GM21423 (cell line): ENCODE measurements at regions not wholly inside any gene's neighbourhood (a gene's known extent, or its start where the extent isn't known, plus 50 kb on each side); places are given as distances from the start of the nearest gene placed in this dataset.
"Not testable (repeated sequence)": the region's sequence is repeated elsewhere in the genome, so short reads cannot be mapped to it uniquely, and the experiment has no call there.

ENCODE experiments used
- ATAC-seq: cut with Tn5 transposase; IDR thresholded peaks from one replicate; pipeline ENCODE4 v1.9.1; 2021; ENCODE audit warnings: mild to moderate bottlenecking, moderate library complexity; ENCODE audit not compliant: unreplicated experiment

DNA sequence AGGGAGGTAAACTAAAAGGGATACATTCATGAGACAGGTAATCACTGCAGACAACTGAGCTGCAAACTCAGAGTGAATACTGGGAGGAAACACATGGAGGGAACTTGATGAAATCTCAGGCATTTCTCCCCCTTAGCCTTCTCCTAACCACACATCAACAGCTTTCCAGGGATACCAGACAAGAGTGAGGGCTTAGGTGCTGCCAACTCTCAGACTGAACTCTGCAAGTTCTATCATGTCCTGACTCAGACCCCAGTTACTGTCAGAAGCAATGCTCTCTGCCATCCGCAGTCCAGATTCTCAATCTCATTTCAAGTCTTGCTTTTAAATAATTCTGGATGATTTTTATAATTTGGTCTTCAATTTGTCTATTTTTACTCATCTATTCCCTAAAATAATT lies 267.3 kb downstream of the LTN1 start:
- ATAC-seq, result no peak

DNA sequence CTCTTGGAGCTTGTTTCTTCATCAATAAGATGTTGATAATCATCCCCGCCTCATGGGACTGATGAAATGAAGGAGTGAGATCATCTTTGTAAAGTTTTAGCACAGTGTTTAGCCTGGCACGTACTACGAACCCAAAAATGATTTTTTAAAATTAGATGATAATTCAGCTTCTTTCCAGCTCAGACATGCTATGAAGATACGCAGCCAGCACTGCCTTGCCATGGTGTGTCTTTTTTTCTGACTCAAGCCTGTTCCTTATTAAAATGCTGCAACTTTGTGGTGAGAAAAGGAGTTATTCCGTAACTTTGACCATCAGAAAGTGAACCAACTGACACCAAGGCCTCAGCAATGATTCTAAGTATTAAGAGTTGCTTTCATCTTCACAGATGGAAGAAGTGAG lies 269.0 kb downstream of the LTN1 start:
- ATAC-seq, result no peak

- no peak for ATAC-seq
These were observed 273.0 kb downstream of the LTN1 start for GRCh38 chr21:28719723-28720122.

GRCh38 chr21:28714777-28715464 lies 277.8 kb downstream of the LTN1 start:
- no peak for ATAC-seq

GRCh38 chr21:28712411-28712810 lies 280.3 kb downstream of the LTN1 start:
- no peak for ATAC-seq

- no peak for ATAC-seq
These were observed 287.1 kb downstream of the LTN1 start for GRCh38 chr21:28705616-28706015.

- ATAC-seq, result no peak
These were observed 287.9 kb downstream of the LTN1 start for GRCh38 chr21:28704746-28705145.

GRCh38 chr21:28703861-28704260 lies 288.8 kb downstream of the LTN1 start:
- no peak for ATAC-seq

DNA sequence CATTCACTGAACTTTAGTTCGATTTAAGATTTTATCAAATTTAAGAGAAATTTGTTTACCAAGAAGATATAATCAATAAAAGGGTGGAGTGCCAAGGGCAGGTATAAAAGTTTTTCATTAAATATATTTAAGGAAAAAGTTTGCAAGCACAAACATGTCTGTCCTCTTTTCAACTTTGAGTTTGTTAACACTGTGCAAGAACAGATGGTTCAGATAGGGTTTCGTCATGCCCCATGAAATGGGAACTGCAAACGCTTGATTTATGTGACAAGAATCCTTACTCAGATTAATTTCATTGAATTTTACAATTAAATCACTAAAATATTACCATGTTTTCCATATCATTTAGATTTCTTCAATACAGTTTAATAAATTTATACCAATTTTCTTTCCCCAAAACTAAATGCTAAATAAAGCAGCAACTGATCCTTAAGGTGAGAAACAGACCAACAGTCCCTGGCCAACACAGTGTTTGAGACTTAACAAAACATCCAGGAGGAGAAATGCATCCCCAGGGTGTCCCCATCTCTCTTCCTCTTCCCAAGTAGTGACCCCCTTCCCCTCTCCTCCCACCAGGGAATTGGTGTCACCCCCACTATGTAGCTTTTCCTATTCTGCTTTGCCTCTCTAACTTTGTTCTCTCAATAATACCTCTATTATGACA lies 292.9 kb downstream of the LTN1 start:
- no peak for ATAC-seq

DNA sequence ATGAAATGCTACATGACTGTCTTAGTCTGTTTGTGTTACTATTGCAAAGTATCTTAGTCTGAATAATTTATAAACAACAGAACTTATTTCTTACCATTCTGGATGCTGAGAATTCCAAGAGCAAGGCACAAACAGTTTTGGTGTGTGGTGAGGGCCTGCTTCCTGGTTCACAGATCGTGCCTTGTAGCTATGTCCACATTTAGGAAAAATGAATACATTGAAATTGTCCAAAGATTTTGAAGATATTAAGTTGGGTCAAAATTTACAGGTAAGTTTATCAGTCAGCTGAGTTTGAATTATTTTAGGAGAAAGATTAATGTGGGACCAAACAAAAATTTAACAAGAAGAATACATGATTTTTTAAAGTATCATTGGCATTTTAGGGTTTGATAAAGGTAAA lies 293.5 kb downstream of the LTN1 start:
- ATAC-seq, result no peak

DNA sequence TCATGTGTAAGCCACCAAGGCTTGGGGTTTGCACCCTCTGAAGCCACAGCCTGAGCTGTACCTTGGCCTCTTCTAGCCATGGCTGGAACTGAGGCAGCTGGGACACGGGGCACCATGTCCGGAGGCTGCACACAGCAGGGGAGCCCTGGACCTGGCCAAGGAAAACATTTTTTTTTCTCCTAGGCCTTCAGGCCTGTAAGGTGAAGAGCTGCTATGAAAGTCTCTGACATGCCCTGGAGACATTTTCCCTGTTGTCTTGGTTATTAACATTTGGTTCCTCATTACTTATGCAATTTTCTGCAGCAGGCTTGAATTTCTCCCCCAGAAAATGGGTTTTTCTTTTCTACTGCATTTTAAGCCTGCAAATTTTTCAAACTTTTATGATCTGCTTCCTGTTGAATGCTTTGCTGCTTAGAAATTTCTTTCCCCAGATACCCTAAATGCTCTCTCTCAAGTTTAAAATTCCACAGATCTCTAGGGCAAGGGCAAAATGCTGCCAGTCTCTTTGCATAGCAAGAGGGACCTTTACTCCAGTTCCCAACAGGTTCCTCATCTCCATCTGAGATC lies 295.8 kb downstream of the LTN1 start:
- no peak for ATAC-seq

- no peak for ATAC-seq
These were observed 299.2 kb downstream of the LTN1 start for GRCh38 chr21:28693476-28693875.

DNA sequence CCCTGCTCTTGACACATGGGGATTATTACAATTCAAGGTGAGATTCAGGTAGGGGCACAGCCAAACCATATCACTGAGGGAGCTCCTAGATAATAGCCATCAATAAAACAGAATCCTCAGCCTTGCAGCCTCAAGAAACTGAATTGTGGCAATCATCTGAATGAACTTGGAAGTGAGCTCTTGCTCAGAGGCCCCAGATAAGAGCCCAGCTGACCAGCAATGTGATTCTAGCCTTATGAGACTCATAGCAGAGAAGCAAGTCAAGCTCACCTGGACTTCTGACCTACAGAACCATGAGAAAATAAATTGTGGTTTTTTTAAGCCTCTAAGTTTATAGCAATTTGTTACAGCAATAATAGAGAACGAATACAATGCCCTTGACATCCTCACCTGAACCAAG lies 302.5 kb downstream of the LTN1 start:
- no peak for ATAC-seq

DNA sequence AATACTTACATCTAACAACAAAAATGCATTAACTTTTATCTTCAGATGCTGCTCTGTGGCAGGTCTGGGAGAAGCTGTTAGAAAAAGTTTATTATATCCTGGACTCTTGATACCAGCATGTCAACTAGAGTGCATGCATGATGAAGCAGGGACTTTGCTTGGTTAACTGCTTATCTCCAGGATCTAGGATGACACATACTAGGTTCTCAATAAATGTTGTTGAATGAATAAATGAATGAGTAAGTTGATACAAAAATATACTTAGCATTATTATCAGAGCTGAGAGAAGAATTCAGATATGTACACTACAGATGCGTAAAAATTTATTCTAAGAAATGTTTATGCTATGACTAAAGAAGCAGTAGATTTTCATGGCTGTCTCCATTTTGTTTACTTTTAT lies 304.3 kb downstream of the LTN1 start:
- ATAC-seq, result no peak

- ATAC-seq, result no peak
These were observed 305.1 kb downstream of the LTN1 start for GRCh38 chr21:28687586-28687985.

- no peak for ATAC-seq
These were observed 308.5 kb downstream of the LTN1 start for GRCh38 chr21:28683982-28684752.

DNA sequence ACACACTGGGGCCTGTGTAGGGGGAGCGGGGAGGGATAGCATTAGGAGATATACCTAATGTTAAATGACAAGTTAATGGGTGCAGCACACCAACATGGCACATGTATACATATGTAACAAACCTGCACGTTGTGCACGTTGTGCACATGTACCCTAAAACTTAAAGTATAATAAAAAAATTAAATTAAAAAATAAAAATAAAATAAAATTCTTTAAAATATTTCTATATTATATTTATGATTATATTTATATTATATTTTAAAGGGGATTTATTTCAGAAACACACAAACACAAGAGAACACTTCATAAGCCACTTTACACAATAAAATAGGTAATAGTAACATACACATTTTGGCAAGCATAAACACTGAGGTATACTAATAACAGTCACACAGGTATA lies 309.8 kb downstream of the LTN1 start:
- ATAC-seq, result not testable (repeated sequence)

- not testable (repeated sequence) for ATAC-seq
These were observed 315.6 kb downstream of the LTN1 start for GRCh38 chr21:28677096-28677495.

GRCh38 chr21:28675331-28676041 lies 317.2 kb downstream of the LTN1 start:
- ATAC-seq, result no peak

GRCh38 chr21:28674763-28675162 lies 317.9 kb downstream of the LTN1 start:
- no peak for ATAC-seq
